Motor neuron (in vitro differentiated cells): ENCODE measurements at regions not wholly inside any gene's neighbourhood (a gene's known extent, or its start where the extent isn't known, plus 50 kb on each side); places are given as distances from the start of the nearest gene placed in this dataset.

Source experiments
- ATAC-seq, 8 experiments: fragments of 200-7000 bp; cut with Tn5 transposase; replicated peaks in 6 of 8; 2 replicates each; pipeline ENCODE4 v1.8.0; 2021; ENCODE audit warnings: mild to moderate bottlenecking in 8 of 8, moderate library complexity in 8 of 8
- H3K27ac ChIP-seq, 2 donors: fragments of 250-450 bp; sonication (Bioruptor Pico); 2 replicates each; pipeline ENCODE4 v1.9.0; 2021; ENCODE audit warnings: antibody characterized with exemption in 2 of 2, mild to moderate bottlenecking in 2 of 2, moderate library complexity in 1 of 2
- H3K4me1 ChIP-seq, 2 donors: fragments of 250-450 bp; sonication (Bioruptor Pico); replicated peaks in 1 of 2; 2 replicates each; pipeline ENCODE4 v1.6.1; 2021; ENCODE audit warnings: antibody characterized with exemption in 2 of 2, mild to moderate bottlenecking in 2 of 2, moderate library complexity in 1 of 2
- H3K4me3 ChIP-seq, 5 donors: fragments of 250-450 bp; sonication (Bioruptor Pico); 2 replicates each; pipeline ENCODE4 v1.9.0; 2021; ENCODE audit warnings: antibody characterized with exemption in 5 of 5, mild to moderate bottlenecking in 5 of 5, moderate library complexity in 4 of 5
- WGBS, 10 experiments: fragments of 450-650 bp; shearing (Covaris generic); methylation state at CpG; one replicate each; pipeline ENCODE4 v1.0.0; 2022; 5-methylcytosine and 5-hydroxymethylcytosine counted together
- in situ Hi-C, 9 experiments: fragments of 400-800 bp; cut with MboI; loops; one replicate each; pipeline ENCODE4 v1.15.0; 2021; ENCODE audit warnings: low sequenced_read_pairs in 9 of 9, low pct_unique_long_range_greater_than_20kb in 2 of 9; ENCODE audit not compliant: unreplicated experiment in 9 of 9

DNA sequence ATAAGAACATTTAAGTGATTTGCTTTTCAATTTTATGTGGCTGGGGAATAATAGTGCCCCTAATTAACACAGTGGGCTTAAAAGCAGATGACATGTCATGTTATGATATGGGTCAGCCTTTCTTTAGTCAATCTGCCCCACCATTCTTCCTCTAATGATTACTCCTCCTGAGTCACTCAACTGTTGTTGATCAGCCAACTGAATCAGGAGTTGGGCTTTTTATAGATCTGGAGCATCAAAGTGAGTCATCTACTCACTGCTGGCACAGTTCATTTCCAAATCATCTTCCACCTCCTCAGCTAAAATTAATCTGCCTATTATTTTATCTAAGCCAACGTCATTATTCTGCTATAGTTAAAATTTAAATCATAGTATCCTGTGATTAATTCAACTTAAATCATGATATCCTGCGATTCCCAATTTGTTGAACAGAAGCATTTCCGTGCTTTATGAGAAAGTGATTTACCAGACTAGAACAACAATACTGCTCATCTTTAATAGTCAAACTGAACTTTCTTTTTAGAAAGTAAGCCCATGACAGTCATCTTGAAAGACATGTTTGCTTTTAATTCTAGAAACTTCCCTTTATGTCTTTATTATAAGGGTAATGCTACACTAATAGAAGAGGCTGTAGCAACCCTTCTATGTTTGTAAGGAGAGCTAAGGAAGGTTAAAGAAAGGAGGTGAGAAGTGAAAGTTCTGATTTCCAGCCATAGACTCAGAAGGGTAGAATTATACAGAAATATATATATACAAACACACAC is 551.4 kb downstream of the TBC1D4 start:
- 59 to 83% (median 77%) methylated on average over 1 to 3 of the region's 3 CpGs for WGBS, 10 experiments
- Histone ChIP-seq H3K4me1 (no peaks in the 10 kb centered on the region), H3K4me3 (no peak overlapping the region), H3K27ac (no peak overlapping the region)
- in situ Hi-C loops, result no loop called here
- ATAC-seq, result peak in 7 of 8 experiments; percentile 54 to 84 (median 69)

DNA sequence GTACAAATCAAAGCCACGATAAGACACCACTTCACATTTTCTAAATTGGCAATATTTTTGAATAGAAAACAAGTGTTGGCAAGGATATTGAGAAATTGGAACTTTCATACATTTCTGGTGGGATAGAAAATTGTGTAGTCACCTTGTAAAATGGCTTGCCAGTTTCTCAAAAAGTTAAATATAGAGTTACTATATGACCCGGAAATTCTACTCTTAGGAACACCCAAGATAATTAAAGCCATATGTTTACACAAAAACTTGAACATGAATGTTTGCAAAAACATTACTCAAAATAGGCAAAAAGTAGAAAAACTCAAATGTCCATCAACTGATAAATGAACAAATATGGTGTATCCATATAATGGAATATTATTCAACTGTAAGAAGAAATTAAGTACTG is 552.5 kb downstream of the TBC1D4 start:
- peak in 1 of 8 experiments; percentile 43 for ATAC-seq
- no peak overlapping the region for H3K4me3 ChIP-seq
- no peak overlapping the region for H3K27ac ChIP-seq
- WGBS, 10 experiments, result 4 to 100% (median 85%) methylated on average over 1 to 2 of the region's 2 CpGs; no CpG with 5 or more reads in 1 of the 10 experiments
- in situ Hi-C loops, result no loop called here
- H3K4me1 ChIP-seq, result no peaks in the 10 kb centered on the region

DNA sequence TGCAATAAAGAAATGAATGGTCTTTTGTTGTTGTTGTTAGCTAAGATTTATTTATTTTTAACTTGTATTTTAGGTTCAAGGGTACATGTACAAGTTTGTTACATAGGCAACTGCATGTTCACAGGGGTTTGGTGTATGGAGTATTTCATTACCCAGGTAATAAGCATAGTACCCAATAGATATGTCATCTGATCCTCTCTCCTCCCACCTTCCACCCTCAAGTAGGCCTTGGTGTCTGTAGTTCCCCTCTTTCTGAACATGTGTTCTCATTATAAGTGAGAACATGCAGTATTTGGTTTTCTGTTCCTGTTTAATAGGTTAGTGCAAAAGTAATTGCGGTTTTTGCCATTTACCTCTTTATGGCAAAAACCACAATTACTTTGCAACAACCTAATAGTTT is 554.1 kb downstream of the TBC1D4 start:
- H3K4me3 ChIP-seq, result no peak overlapping the region
- H3K27ac ChIP-seq, result no peak overlapping the region
- no peaks in the 10 kb centered on the region for H3K4me1 ChIP-seq
- WGBS, 10 experiments, result 0 to 100% (median 48%) methylated on average over 1 of the region's 1 CpG; no CpG with 5 or more reads in 2 of the 10 experiments
- in situ Hi-C loops, result no loop called here
- ATAC-seq, result no peak

DNA sequence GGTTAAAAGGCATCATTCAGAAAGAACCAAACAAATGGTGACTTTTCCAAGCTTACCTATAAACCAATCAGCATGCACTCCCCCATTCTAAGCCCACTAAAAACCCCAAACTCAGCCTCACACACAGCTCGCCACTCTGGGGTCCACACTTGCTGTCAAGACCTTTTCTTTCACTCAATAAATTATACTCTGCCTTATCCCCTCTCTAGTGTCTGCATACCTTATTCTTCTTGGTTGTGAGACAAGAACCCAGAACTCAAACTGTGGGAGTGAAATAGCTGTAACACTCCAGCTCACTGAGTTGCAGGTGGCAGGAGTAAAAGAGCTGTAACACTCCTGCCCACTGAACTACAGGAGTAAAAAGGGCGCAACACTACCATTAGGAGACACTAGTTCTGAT is 559.0 kb downstream of the TBC1D4 start:
- H3K4me1 ChIP-seq, result peaks cover 0 to 4% of the 10 kb centered on the region in 2 donors
- in situ Hi-C loops, result no loop called here
- WGBS, 10 experiments, result 43 to 100% (median 83%) methylated on average over 1 to 2 of the region's 2 CpGs; no CpG with 5 or more reads in 1 of the 10 experiments
- H3K27ac ChIP-seq, result no peak overlapping the region
- no peak overlapping the region for H3K4me3 ChIP-seq
- ATAC-seq, result no peak

DNA sequence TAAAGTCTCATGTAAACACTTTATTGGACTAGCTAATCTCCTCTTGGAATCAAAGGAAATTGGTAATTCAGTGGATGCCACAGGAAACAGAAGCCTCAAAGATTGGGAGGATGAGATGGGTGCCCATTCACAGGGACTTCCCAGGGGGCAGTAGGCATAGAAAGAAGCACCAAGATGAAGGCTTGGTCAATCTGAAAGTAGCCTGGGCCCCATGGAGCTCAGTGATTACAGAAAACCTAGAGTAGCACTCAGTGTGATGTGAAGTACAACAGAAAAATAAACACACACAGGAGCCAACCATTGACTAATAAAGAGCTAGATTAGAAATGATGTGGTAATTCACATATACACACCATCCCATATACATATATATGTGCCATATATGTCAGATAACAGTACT is 560.6 kb downstream of the TBC1D4 start:
- ATAC-seq, result no peak
- H3K4me1 ChIP-seq, result peaks cover 0 to 4% of the 10 kb centered on the region in 2 donors
- in situ Hi-C loops, result no loop called here
- no peak overlapping the region for H3K27ac ChIP-seq
- no peak overlapping the region for H3K4me3 ChIP-seq

DNA sequence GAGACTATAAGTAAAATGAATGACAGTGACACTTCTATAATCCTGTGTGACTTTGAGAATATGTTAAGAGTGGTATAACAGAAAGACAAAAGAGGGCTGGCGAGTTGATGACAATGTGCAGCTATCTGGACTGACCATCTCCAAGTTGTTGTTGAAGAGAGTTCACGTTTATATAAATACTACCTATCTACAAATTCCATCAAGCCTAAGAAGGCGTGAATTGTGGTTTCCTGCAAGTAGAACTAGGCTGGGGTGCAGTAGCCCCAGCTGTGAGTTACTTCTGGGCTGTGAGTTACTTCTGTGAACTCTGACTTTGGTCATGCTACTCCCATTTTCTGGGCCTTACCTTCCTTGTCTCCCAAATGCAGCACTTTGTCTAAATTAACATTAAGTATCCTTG is 561.0 kb downstream of the TBC1D4 start:
- Histone ChIP-seq H3K4me3 (no peak overlapping the region), H3K4me1 (peaks cover 0 to 4% of the 10 kb centered on the region in 2 donors), H3K27ac (no peak overlapping the region)
- in situ Hi-C loops, result no loop called here
- 67 to 100% (median 90%) methylated on average over 1 to 3 of the region's 3 CpGs; no CpG with 5 or more reads in 3 of the 10 experiments for WGBS, 10 experiments
- no peak for ATAC-seq

DNA sequence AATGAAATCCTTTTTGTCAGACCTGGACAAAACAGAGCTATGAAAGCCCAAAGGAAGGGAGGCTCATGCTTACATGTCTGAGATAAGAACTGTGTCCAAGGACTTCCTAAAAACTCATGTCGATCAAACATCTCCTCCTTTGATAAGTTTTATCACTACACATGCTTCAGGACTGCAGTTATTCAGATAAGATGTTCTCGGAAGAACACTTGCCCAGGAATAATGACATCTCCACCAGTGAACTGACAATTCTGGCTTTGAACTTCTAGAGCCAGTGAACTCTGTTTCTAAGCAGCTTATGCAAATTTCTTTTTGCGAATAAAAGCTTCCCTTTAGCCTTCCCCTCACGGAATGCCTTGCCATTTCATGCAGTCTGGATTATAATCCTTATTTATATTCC is 561.6 kb downstream of the TBC1D4 start:
- Histone ChIP-seq H3K4me3 (no peak overlapping the region), H3K27ac (no peak overlapping the region), H3K4me1 (peaks cover 0 to 4% of the 10 kb centered on the region in 2 donors)
- ATAC-seq, result peak in 3 of 8 experiments; percentile 45 to 70 (median 60)
- WGBS, 10 experiments, result 26 to 83% (median 72%) methylated on average over 1 to 4 of the region's 4 CpGs; no CpG with 5 or more reads in 3 of the 10 experiments
- in situ Hi-C loops, result no loop called here

DNA sequence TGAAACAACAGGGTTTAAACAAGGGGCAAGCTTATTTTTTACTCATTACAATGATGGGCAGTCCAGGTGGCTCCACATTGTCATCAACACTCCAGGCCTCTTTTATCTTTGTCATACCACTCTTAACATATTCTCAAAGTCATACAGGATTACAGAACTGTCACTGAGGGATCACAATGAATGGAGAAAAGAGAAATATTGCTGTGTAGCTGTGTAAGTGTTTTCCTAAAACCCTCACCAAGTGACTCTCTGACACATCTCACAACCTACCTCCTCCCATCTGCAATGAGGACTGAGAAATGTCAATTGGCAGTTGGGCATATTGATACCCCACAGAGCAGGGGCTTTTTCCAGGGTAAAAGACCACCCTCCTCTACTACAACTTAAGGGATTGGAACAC is 562.1 kb downstream of the TBC1D4 start:
- Histone ChIP-seq H3K4me3 (no peak overlapping the region), H3K27ac (no peak overlapping the region), H3K4me1 (peaks cover 0 to 4% of the 10 kb centered on the region in 2 donors)
- in situ Hi-C loops, result no loop called here
- peak in 2 of 8 experiments; percentile 46 to 53 for ATAC-seq

DNA sequence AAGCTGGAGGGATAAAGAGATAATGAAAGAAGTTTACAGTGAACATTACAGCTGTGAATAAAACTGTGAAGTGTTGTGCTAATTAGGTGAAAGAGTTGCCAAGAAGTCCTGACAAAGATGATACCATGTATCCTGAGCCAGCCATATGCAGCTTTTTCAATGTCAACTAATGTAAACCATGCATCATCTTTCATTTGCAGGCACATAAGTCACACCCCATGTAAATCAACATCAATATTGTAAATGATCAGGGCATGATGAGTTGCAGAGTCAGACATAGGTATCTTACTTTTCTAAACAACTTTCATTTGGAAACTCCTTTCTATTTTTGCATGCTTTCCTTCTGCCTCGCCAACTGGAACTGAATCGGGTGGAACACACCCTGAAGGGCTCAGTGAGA is 569.1 kb downstream of the TBC1D4 start:
- peak in 3 of 8 experiments; percentile 66 to 95 (median 78) for ATAC-seq
- Histone ChIP-seq H3K27ac (no peak overlapping the region), H3K4me1 (peaks cover 0 to 2% of the 10 kb centered on the region in 2 donors), H3K4me3 (no peak overlapping the region)
- in situ Hi-C loops, result no loop called here
- WGBS, 10 experiments, result 0 to 100% (median 79%) methylated on average over 2 of the region's 2 CpGs; no CpG with 5 or more reads in 1 of the 10 experiments

DNA sequence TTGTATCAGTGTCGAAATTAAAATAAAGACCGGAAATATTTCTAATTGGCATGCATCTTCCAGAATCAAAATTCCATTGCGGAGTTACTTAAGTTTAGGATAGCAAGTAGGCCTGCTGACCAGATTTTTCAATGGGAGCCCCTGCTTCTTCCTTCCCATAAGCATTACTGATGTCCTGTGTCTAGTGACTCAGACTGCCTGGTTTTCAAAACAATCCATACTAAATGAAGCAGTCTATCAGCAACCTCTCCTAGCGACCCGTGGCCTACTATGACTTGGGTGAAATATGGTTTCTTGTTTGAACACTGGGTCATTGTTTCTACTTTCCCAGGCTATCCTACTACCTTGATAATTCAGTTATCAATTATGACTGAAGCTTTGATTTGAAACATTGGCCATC is 571.6 kb downstream of the TBC1D4 start:
- H3K4me3 ChIP-seq, result no peak overlapping the region
- 72 to 100% (median 81%) methylated on average over 2 to 5 of the region's 5 CpGs; no CpG with 5 or more reads in 3 of the 10 experiments for WGBS, 10 experiments
- peaks cover 6 to 8% of the 10 kb centered on the region in 2 donors for H3K4me1 ChIP-seq
- in situ Hi-C loops, result no loop called here
- H3K27ac ChIP-seq, result no peak overlapping the region
- peak in 7 of 8 experiments; percentile 42 to 69 (median 58) for ATAC-seq

DNA sequence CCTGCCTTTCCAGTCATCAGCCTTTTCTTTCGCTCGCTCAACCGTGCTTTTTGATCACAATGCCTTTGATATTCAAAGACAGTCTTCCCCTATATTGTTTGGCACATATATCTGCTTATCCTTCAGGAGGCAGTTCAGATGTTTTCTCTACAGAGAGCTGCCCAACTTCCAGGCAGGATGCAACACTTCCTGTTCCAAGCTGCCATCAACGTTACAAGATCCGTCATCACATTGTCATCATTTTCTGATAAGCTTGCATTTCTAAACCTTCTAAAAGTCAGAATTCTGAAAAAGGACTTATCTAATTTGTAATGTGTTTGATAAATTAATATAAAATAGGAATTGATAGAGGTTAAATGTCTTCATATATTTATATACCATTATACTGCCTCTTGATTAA is 574.2 kb downstream of the TBC1D4 start:
- Histone ChIP-seq H3K4me1 (peaks cover 6 to 8% of the 10 kb centered on the region in 2 donors), H3K27ac (no peak overlapping the region), H3K4me3 (no peak overlapping the region)
- in situ Hi-C loops, result no loop called here
- WGBS, 10 experiments, result 0 to 100% (median 58%) methylated on average over 2 to 5 of the region's 5 CpGs
- peak in 1 of 8 experiments; percentile 18 for ATAC-seq

DNA sequence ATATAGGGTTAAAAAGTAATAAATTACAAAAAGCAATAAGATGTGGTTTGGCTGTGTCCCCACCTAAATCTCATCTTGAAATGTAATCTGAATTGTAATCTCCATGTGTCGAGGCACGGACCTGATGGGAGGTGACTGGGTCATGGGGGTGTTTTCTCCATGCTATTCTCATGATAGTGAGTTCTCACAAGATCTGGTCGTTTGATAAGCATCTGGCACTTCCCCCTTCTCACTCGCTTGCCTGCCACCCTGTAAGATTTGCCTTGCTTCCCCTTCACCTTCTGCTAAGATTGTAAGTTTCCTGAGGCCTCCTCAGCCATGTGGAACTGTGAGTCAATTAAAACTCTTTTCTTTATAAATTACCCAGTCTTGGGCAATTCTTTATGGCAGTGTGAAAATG is 577.4 kb downstream of the TBC1D4 start:
- Histone ChIP-seq H3K27ac (no peak overlapping the region), H3K4me1 (peaks cover 6 to 8% of the 10 kb centered on the region in 2 donors), H3K4me3 (no peak overlapping the region)
- in situ Hi-C loops, result no loop called here
- 40 to 88% (median 56%) methylated on average over 2 to 4 of the region's 4 CpGs; no CpG with 5 or more reads in 3 of the 10 experiments for WGBS, 10 experiments
- ATAC-seq, result no peak

DNA sequence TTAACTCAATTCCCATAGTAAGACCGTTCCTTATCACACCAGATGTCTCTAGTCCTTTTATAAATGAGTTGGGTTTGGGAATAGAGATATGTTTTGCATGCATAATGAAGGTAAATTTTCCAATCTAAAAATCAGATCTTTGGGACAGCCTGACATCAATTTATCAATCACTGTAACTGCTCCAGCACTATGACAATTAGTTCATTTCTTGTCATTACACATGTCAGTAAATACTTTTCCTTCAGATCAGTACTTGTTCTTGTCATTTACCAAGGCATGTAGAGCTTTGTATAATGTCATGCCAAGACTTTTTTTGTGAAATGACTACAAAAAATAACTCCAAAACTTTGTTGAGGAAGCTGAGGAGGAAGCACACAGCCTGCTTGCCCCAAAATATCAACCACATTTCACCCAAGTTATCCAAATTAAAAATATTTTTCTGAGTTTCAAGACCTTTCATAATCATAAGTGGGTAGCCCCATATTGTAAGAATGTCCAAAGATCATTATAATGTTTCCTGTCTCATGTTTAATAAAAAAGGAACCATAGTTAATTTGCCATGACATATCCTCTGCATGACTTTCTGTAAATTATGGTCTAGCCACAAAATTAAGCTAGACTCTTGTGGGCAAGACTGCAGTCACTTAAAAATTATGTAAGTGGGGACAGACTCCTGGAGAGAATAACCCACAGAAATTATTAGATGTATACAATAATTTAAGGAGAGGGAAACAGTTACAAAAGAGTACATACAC is 586.8 kb downstream of the TBC1D4 start:
- no peak for ATAC-seq
- in situ Hi-C loops, result no loop called here

More for the DNA sequence above, 586.8 kb downstream of the TBC1D4 start:
- WGBS, 10 experiments, result 14 to 100% (median 80%) methylated on average over 1 of the region's 1 CpG; no CpG with 5 or more reads in 2 of the 10 experiments
- H3K27ac ChIP-seq, result no peak overlapping the region
- H3K4me3 ChIP-seq, result no peak overlapping the region
- no peaks in the 10 kb centered on the region for H3K4me1 ChIP-seq
